HK-2 (cell line): ENCODE measurements at regions not wholly inside any gene's neighbourhood (a gene's known extent, or its start where the extent isn't known, plus 50 kb on each side); places are given as distances from the start of the nearest gene placed in this dataset.
"Not testable (repeated sequence)": the region's sequence is repeated elsewhere in the genome, so short reads cannot be mapped to it uniquely, and the experiment has no call there.

Experiments
- DNase-seq: peaks from one replicate; pipeline ENCODE4 v3.0.0-alpha.2; 2018; ENCODE audit not compliant: unreplicated experiment

GRCh38 chr2:146417942-146418341, 1426.9 kb upstream of the ACVR2A start:
- no peak for DNase-seq

- no peak for DNase-seq
These were observed 1429.5 kb upstream of the ACVR2A start for GRCh38 chr2:146415291-146415690.

- no peak for DNase-seq
These were observed 1430.4 kb upstream of the ACVR2A start for GRCh38 chr2:146414456-146414855.

- no peak for DNase-seq
These were observed 1431.7 kb upstream of the ACVR2A start for GRCh38 chr2:146413086-146413610.

GRCh38 chr2:146412625-146413024, 1432.2 kb upstream of the ACVR2A start:
- no peak for DNase-seq

- DNase-seq: not testable (repeated sequence)
These were observed 1439.2 kb upstream of the ACVR2A start for GRCh38 chr2:146405402-146406309.

GRCh38 chr2:146403546-146404160, 1441.2 kb upstream of the ACVR2A start:
- not testable (repeated sequence) for DNase-seq

- no peak for DNase-seq
These were observed 1452.2 kb upstream of the ACVR2A start for GRCh38 chr2:146392631-146393030.

GRCh38 chr2:146392186-146392585, 1452.6 kb upstream of the ACVR2A start:
- DNase-seq: no peak

GRCh38 chr2:146388757-146389156, 1456.1 kb upstream of the ACVR2A start:
- DNase-seq: no peak

- DNase-seq: no peak
These were observed 1458.7 kb upstream of the ACVR2A start for GRCh38 chr2:146386096-146386495.

GRCh38 chr2:146385031-146385430, 1459.8 kb upstream of the ACVR2A start:
- DNase-seq: no peak

- no peak for DNase-seq
These were observed 1468.2 kb upstream of the ACVR2A start for GRCh38 chr2:146376511-146377064.

- DNase-seq: no peak
These were observed 1470.3 kb upstream of the ACVR2A start for GRCh38 chr2:146374505-146374904.

- not testable (repeated sequence) for DNase-seq
These were observed 1473.5 kb upstream of the ACVR2A start for GRCh38 chr2:146371364-146371763.

- DNase-seq: no peak
These were observed 1474.0 kb upstream of the ACVR2A start for GRCh38 chr2:146370826-146371225.

GRCh38 chr2:146366276-146366675, 1478.6 kb upstream of the ACVR2A start:
- no peak for DNase-seq

- DNase-seq: no peak
These were observed 1479.8 kb upstream of the ACVR2A start for GRCh38 chr2:146365041-146365440.

GRCh38 chr2:146363731-146364130, 1481.1 kb upstream of the ACVR2A start:
- no peak for DNase-seq

GRCh38 chr2:146351689-146352088, 1493.1 kb upstream of the ACVR2A start:
- DNase-seq: no peak

GRCh38 chr2:146349334-146349733, 1495.5 kb upstream of the ACVR2A start:
- no peak for DNase-seq

- DNase-seq: no peak
These were observed 1519.9 kb upstream of the ACVR2A start for GRCh38 chr2:146324951-146325350.

GRCh38 chr2:146323564-146323963, 1521.3 kb upstream of the ACVR2A start:
- no peak for DNase-seq
